ENCODE measurements at regions not wholly inside any gene's neighbourhood (a gene's known extent, or its start where the extent isn't known, plus 50 kb on each side); places are given as distances from the start of the nearest gene placed in this dataset.

- Histone ChIP-seq H3K23me2 (ENCODE audit: insufficient read length, low read depth, low read length, poor library complexity, severe bottlenecking) (no peaks in the 10 kb centered on the region), H3K4me1 (ENCODE audit: insufficient read depth, low read length) (no peaks in the 10 kb centered on the region), H3K4ac (ENCODE audit: low read depth, low read length) (no peak overlapping the region), H2BK15ac (ENCODE audit: low read depth, low read length) (no peak overlapping the region), H3K9me3 (ENCODE audit: control insufficient read depth, low read depth, low read length) (no peaks in the 10 kb centered on the region), H3K9ac (ENCODE audit: extremely low read depth, insufficient read length, low read length) (no peak overlapping the region), H3K23ac (ENCODE audit: insufficient read length, low read depth, low read length) (no peak overlapping the region), H2BK5ac (ENCODE audit: insufficient read length, low read length) (no peak overlapping the region), H4K20me1 (ENCODE audit: control insufficient read depth, insufficient read depth, insufficient read length) (no peaks in the 10 kb centered on the region), H2BK120ac (ENCODE audit: low read depth, low read length, poor library complexity, severe bottlenecking) (no peak overlapping the region), H4K5ac (ENCODE audit: insufficient read length, low read depth, low read length) (no peak overlapping the region), H3K27me3 (ENCODE audit: insufficient read depth, low read length) (no peaks in the 10 kb centered on the region), H3K27ac (ENCODE audit: insufficient read length, low read depth, low read length) (no peak overlapping the region), H3K79me2 (ENCODE audit: insufficient read depth, low read length) (no peaks in the 10 kb centered on the region), H3K56ac (ENCODE audit: insufficient read length, low read depth, low read length) (no peak overlapping the region), H2BK20ac (ENCODE audit: low read depth, low read length, poor library complexity, severe bottlenecking) (no peak overlapping the region), H3K79me1 (ENCODE audit: insufficient read depth, low read depth, low read length, poor library complexity, severe bottlenecking) (no peaks in the 10 kb centered on the region), H3K14ac (ENCODE audit: insufficient read depth, low read length) (no peak overlapping the region), H2AK5ac (ENCODE audit: insufficient read length, low read length) (no peak overlapping the region), H4K8ac (replicated peaks; ENCODE audit: insufficient read length, low read depth, low read length) (no peak overlapping the region), H3K4me2 (ENCODE audit: insufficient read depth, insufficient read length, low read length) (no peak overlapping the region), H2AFZ (ENCODE audit: low read length) (no peak overlapping the region), H3T11ph (ENCODE audit: low read length) (no peak overlapping the region), H4K91ac (ENCODE audit: insufficient read length, low read depth, low read length) (no peak overlapping the region), H3K18ac (ENCODE audit: insufficient read length, low read depth, low read length) (no peak overlapping the region), H2BK12ac (ENCODE audit: insufficient read length, low read depth, low read length) (no peak overlapping the region)
- Mint-ChIP-seq H3K27ac (no peak overlapping the region), H3K27me3 (ENCODE audit: low read depth) (no peaks in the 10 kb centered on the region; the same call in 1 of the 2 replicates), H3K36me3 (ENCODE audit: insufficient read depth in 1 of 3, low read depth in 3 of 3) (no peaks in the 10 kb centered on the region), H3K9me3 (no peaks in the 10 kb centered on the region), H3K4me1 (no peaks in the 10 kb centered on the region), H3K4me3 (no peak overlapping the region)
- no CpG with 5 or more reads among the region's 6 CpGs for WGBS (ENCODE audit: extremely low coverage, insufficient read length, low lambda C conversion rate)
- no peak for TF ChIP-seq CTCF (conservative IDR thresholded peaks at IDR 0.05)
- DNase-seq = no peak
Observed at GRCh38 chr14:62269204-62269603, 507.0 kb downstream of the SNAPC1 start.

All from H9 (cell line).